Left ventricle myocardium inferior (tissue), 1 donor: ENCODE measurements at regions not wholly inside any gene's neighbourhood (a gene's known extent, or its start where the extent isn't known, plus 50 kb on each side); places are given as distances from the start of the nearest gene placed in this dataset.

Experiments
- DNase-seq: peaks from one replicate; pipeline ENCODE4 v3.0.0-alpha.2; 2020
- H3K27ac ChIP-seq: fragments of 200-600 bp; replicated peaks from 2 replicates; pipeline ENCODE4 v1.8.0; 2021
- H3K27me3 ChIP-seq: fragments of 200-600 bp; 2 replicates; pipeline ENCODE4 v1.8.0; 2021; ENCODE audit warnings: low read depth
- H3K36me3 ChIP-seq: fragments of 200-600 bp; 2 replicates; pipeline ENCODE4 v1.8.0; 2021
- H3K4me1 ChIP-seq: fragments of 200-600 bp; 2 replicates; pipeline ENCODE4 v1.8.0; 2021
- H3K4me3 ChIP-seq: fragments of 200-600 bp; 2 replicates; pipeline ENCODE4 v1.8.0; 2021; ENCODE audit warnings: mild to moderate bottlenecking, moderate library complexity
- H3K9me3 ChIP-seq: fragments of 200-600 bp; replicated peaks from 2 replicates; pipeline ENCODE4 v1.8.0; 2021
- CTCF ChIP-seq: fragments of 200-600 bp; IDR thresholded peaks from 2 replicates; pipeline ENCODE4 v1.8.0; 2021; ENCODE audit warnings: antibody characterized with exemption, mild to moderate bottlenecking, borderline replicate concordance
- intact Hi-C: fragments of 100-400 bp; cut with micrococcal nuclease; formaldehyde crosslinking; loops from one replicate; pipeline ENCODE4 v1.11.0; 2022
- donor health status: DM: no; HTN: yes; CAD: no; lungs with severe emphysema.

DNA sequence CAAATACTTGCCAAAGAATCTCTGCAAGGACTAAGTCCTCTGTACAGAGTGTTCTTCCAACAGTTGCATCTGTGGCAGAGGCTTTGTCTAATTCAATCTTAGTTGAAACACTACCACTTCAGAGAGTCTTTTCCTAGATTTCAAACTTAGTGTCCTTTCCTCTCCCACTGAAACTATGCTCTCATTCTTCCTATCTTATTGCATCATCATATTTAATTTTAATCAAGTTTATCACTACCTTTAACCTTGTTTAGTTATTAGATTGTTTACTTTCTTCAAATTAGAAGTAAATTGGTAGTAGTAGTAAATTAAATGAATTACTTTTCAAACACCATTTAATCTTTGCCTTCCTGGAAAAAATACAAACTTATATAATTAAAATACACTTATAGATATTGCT lies 1082.3 kb upstream of the PABPC4L start:
- Histone ChIP-seq H3K4me1 (no peaks in the 10 kb centered on the region), H3K36me3 (no peaks in the 10 kb centered on the region), H3K9me3 (peaks cover 3% of the 10 kb centered on the region), H3K27me3 (no peaks in the 10 kb centered on the region), H3K27ac (no peak overlapping the region), H3K4me3 (no peak overlapping the region)
- intact Hi-C loops, result no loop called here
- no peak for DNase-seq
- no peak for TF ChIP-seq CTCF

DNA sequence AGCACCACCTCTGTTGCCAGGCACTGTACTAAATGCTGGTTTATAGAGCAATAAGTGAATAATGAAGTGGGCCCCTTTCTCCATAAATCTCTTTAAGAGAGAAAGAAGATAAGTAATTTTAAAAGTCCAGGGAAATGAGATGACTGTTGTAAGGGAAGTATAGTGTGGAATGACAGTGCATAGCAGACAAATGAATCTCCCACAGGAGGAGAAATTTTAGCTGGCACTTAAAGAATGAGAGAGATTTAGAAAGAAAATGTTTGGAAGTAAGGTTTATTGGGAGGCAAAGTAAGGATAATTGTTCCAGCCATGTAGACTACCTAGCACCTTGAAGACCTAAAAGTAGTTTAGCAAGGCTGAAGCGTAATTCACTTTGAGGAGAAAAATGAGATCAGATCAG lies 1081.1 kb upstream of the PABPC4L start:
- H3K27ac ChIP-seq, result no peak overlapping the region

GRCh38 chr4:135281230-135281629 lies 1079.6 kb upstream of the PABPC4L start:
- H3K9me3 ChIP-seq, result peaks cover 3% of the 10 kb centered on the region
- TF ChIP-seq CTCF, result no peak
- intact Hi-C loops, result no loop called here
- no peak for DNase-seq
- H3K27me3 ChIP-seq, result no peaks in the 10 kb centered on the region
- no peaks in the 10 kb centered on the region for H3K4me1 ChIP-seq
- H3K36me3 ChIP-seq, result no peaks in the 10 kb centered on the region
- no peak overlapping the region for H3K27ac ChIP-seq
- H3K4me3 ChIP-seq, result no peak overlapping the region

More for the DNA sequence above, 1081.1 kb upstream of the PABPC4L start:
- DNase-seq, result no peak
- no peak for TF ChIP-seq CTCF
- Histone ChIP-seq H3K27me3 (no peaks in the 10 kb centered on the region), H3K4me1 (no peaks in the 10 kb centered on the region), H3K4me3 (no peak overlapping the region), H3K36me3 (no peaks in the 10 kb centered on the region), H3K9me3 (peaks cover 3% of the 10 kb centered on the region)
- intact Hi-C loops, result no loop called here

- Histone ChIP-seq H3K9me3 (peaks cover 3% of the 10 kb centered on the region), H3K4me1 (no peaks in the 10 kb centered on the region), H3K36me3 (no peaks in the 10 kb centered on the region), H3K27ac (no peak overlapping the region), H3K27me3 (no peaks in the 10 kb centered on the region), H3K4me3 (no peak overlapping the region)
- DNase-seq, result no peak
- TF ChIP-seq CTCF, result no peak
- intact Hi-C loops, result no loop called here
Observed at GRCh38 chr4:135277980-135278315, 1076.4 kb upstream of the PABPC4L start.

GRCh38 chr4:135277068-135277979 lies 1075.7 kb upstream of the PABPC4L start:
- Histone ChIP-seq H3K27me3 (no peaks in the 10 kb centered on the region), H3K27ac (no peak overlapping the region), H3K4me3 (no peak overlapping the region), H3K36me3 (no peaks in the 10 kb centered on the region), H3K9me3 (peaks cover 3% of the 10 kb centered on the region), H3K4me1 (no peaks in the 10 kb centered on the region)
- TF ChIP-seq CTCF, result no peak
- intact Hi-C loops, result no loop called here
- DNase-seq, result no peak
